ENCODE measurements at regions not wholly inside any gene's neighbourhood (a gene's known extent, or its start where the extent isn't known, plus 50 kb on each side); places are given as distances from the start of the nearest gene placed in this dataset.
A peak's percentile ranks its signal among the peaks of the same experiment; 100 is the strongest.

GRCh38 chr3:159263750-159264553 lies 462.1 kb downstream of the MFSD1 start:
- Mint-ChIP-seq H3K27ac (no peak overlapping the region), H3K4me3 (no peak overlapping the region), H3K9me3 (no peaks in the 10 kb centered on the region), H3K27me3 (ENCODE audit: insufficient read depth) (peaks cover 2% of the 10 kb centered on the region), H3K4me1 (no peaks in the 10 kb centered on the region), H3K36me3 (ENCODE audit: low read depth) (no peaks in the 10 kb centered on the region)
- Histone ChIP-seq H3K4me1 (ENCODE audit: control insufficient read depth, insufficient read depth, low read length) (no peaks in the 10 kb centered on the region), H3K27me3 (ENCODE audit: control insufficient read depth, insufficient read depth, low read length, poor library complexity, severe bottlenecking) (peaks cover 15% of the 10 kb centered on the region), H3K36me3 (ENCODE audit: control insufficient read depth, insufficient read depth, low read length) (no peaks in the 10 kb centered on the region), H3K9ac (ENCODE audit: extremely low read depth, low read length, poor library complexity, severe bottlenecking) (no peak overlapping the region), H3K27ac (ENCODE audit: low read depth, low read length) (no peak overlapping the region), H3K4me3 (ENCODE audit: low read length) (no peak overlapping the region), H3K9me3 (ENCODE audit: control insufficient read depth, low read length) (no peaks in the 10 kb centered on the region)
- WGBS, 2 experiments (ENCODE audit: insufficient coverage in 1 of 2, insufficient read length in 1 of 2), result 50% methylated on average over 2 to 6 of the region's 6 CpGs
- peak; percentile 59 for DNase-seq
- TF ChIP-seq CTCF (conservative IDR thresholded peaks at IDR 0.05), result peak; percentile 87

- DNase-seq, result no peak
- Mint-ChIP-seq H3K4me3 (no peak overlapping the region), H3K27me3 (ENCODE audit: insufficient read depth) (peaks cover 2% of the 10 kb centered on the region), H3K27ac (no peak overlapping the region), H3K36me3 (ENCODE audit: low read depth) (no peaks in the 10 kb centered on the region), H3K9me3 (no peaks in the 10 kb centered on the region), H3K4me1 (no peaks in the 10 kb centered on the region)
- Histone ChIP-seq H3K27me3 (ENCODE audit: control insufficient read depth, insufficient read depth, low read length, poor library complexity, severe bottlenecking) (peaks cover 11% of the 10 kb centered on the region), H3K9ac (ENCODE audit: extremely low read depth, low read length, poor library complexity, severe bottlenecking) (no peak overlapping the region), H3K4me1 (ENCODE audit: control insufficient read depth, insufficient read depth, low read length) (no peaks in the 10 kb centered on the region), H3K27ac (ENCODE audit: low read depth, low read length) (no peak overlapping the region), H3K4me3 (ENCODE audit: low read length) (no peak overlapping the region), H3K9me3 (ENCODE audit: control insufficient read depth, low read length) (no peaks in the 10 kb centered on the region), H3K36me3 (ENCODE audit: control insufficient read depth, insufficient read depth, low read length) (no peaks in the 10 kb centered on the region)
- TF ChIP-seq CTCF (conservative IDR thresholded peaks at IDR 0.05), result no peak
- WGBS, 2 experiments (ENCODE audit: insufficient coverage in 1 of 2, insufficient read length in 1 of 2), result 85% methylated on average over 2 of the region's 2 CpGs; no CpG with 5 or more reads in 1 of the 2 experiments
Observed at GRCh38 chr3:159265705-159266104, 463.9 kb downstream of the MFSD1 start.

- Mint-ChIP-seq H3K4me1 (no peaks in the 10 kb centered on the region), H3K27me3 (ENCODE audit: insufficient read depth) (peaks cover 2% of the 10 kb centered on the region), H3K9me3 (no peaks in the 10 kb centered on the region), H3K36me3 (ENCODE audit: low read depth) (no peaks in the 10 kb centered on the region), H3K4me3 (no peak overlapping the region), H3K27ac (no peak overlapping the region)
- no peak overlapping the region for H3K4me3 ChIP-seq (ENCODE audit: low read length)
- peaks cover 11% of the 10 kb centered on the region for H3K27me3 ChIP-seq (ENCODE audit: control insufficient read depth, insufficient read depth, low read length, poor library complexity, severe bottlenecking)
- DNase-seq, result peak; percentile 90
- H3K9ac ChIP-seq (ENCODE audit: extremely low read depth, low read length, poor library complexity, severe bottlenecking), result no peak overlapping the region
- H3K27ac ChIP-seq (ENCODE audit: low read depth, low read length), result no peak overlapping the region
- no peaks in the 10 kb centered on the region for H3K36me3 ChIP-seq (ENCODE audit: control insufficient read depth, insufficient read depth, low read length)
- WGBS, 2 experiments (ENCODE audit: insufficient coverage in 1 of 2, insufficient read length in 1 of 2), result 65 to 83% methylated on average over 5 to 6 of the region's 6 CpGs
- peak; percentile 86 for TF ChIP-seq CTCF (conservative IDR thresholded peaks at IDR 0.05)
- H3K4me1 ChIP-seq (ENCODE audit: control insufficient read depth, insufficient read depth, low read length), result no peaks in the 10 kb centered on the region
- H3K9me3 ChIP-seq (ENCODE audit: control insufficient read depth, low read length), result no peaks in the 10 kb centered on the region
Observed at GRCh38 chr3:159266779-159267178, 464.9 kb downstream of the MFSD1 start.

All from endodermal cell (in vitro differentiated cells).